Prostate gland (tissue), 2 donors: ENCODE measurements at regions not wholly inside any gene's neighbourhood (a gene's known extent, or its start where the extent isn't known, plus 50 kb on each side); places are given as distances from the start of the nearest gene placed in this dataset.

ENCODE experiments used
- DNase-seq: peaks from one replicate; pipeline ENCODE4 v3.0.0-alpha.2; 2019; ENCODE audit warnings: low spot score
- H3K27ac ChIP-seq, 2 donors: fragments of 200-600 bp; sonication (generic); 2 replicates each; pipeline ENCODE4 v1.5.1; 2017 to 2019
- H3K27me3 ChIP-seq: fragments of 200-600 bp; sonication (generic); replicated peaks from 2 replicates; pipeline ENCODE4 v1.5.1; 2019; ENCODE audit not compliant: insufficient read depth
- H3K36me3 ChIP-seq, 2 donors: fragments of 200-600 bp; sonication (generic); 1 replicate in 1 of 2; 2 replicates in 1 of 2; pipeline versions ENCODE4 v1.5.1 to v1.8.1; 2017 to 2019
- H3K4me1 ChIP-seq: fragments of 200-600 bp; sonication (generic); replicated peaks from 2 replicates; pipeline ENCODE4 v1.5.1; 2019
- H3K4me3 ChIP-seq, 2 donors: fragments of 200-600 bp; sonication (generic); 2 replicates each; pipeline ENCODE4 v1.5.1; 2017 to 2019
- H3K9me3 ChIP-seq: fragments of 200-600 bp; sonication (generic); 2 replicates; pipeline ENCODE4 v1.5.1; 2017
- POLR2A ChIP-seq: fragments of 450-650 bp; IDR thresholded peaks from one replicate; pipeline ENCODE4 v1.6.1; 2016; ENCODE audit warnings: antibody characterized with exemption, mild to moderate bottlenecking
- POLR2AphosphoS5 ChIP-seq: sonication (generic); formaldehyde crosslinking; IDR thresholded peaks from one replicate; pipeline ENCODE4 v1.6.1; 2017; ENCODE audit warnings: antibody characterized with exemption
- WGBS: methylation state at CpG from one replicate; pipeline ENCODE4 v1.1.5; 2018; 5-methylcytosine and 5-hydroxymethylcytosine counted together
- intact Hi-C: fragments of 100-400 bp; cut with DNase I; formaldehyde crosslinking; loops from one replicate; pipeline ENCODE4 v1.14.2; 2022
- TF ChIP-seq, protein P1 (sequence below), 4 experiments: fragments of 200-600 bp in 2 of 4; fragments of 450-650 bp in 2 of 4; sonication (generic) in 2 of 4; IDR thresholded peaks; 1 replicate in 3 of 4; 2 replicates in 1 of 4; pipeline ENCODE4 v1.5.1; 2016 to 2019; ENCODE audit warnings: antibody characterized with exemption in 4 of 4, mild to moderate bottlenecking in 2 of 4, moderate library complexity in 2 of 4

DNA sequence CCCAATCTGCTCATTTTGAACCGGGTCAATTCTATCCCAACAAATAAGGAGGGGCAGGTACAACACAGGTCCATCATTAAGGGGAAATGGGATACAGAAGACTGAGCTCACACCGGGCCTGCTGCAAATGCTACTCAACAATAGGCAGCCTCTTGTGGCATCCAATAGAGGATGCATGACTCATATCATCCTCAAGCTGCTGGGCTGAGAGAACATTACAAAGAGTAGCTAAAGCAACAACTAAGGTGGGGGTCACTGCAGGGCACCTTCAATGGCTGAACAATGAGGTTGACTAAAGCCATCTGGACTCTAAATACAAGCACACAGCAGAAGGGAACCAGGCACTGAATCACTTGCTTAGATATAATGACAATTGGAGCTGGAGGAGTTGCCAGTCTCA is 130.1 kb upstream of the SYN3 start:
- intact Hi-C loops: no loop called here
- 94% methylated on average over 2 of the region's 2 CpGs for WGBS
- H3K4me3 ChIP-seq: no peak overlapping the region
- H3K9me3 ChIP-seq: no peaks in the 10 kb centered on the region
- H3K36me3 ChIP-seq: no peaks in the 10 kb centered on the region
- TF ChIP-seq, protein P1, sequence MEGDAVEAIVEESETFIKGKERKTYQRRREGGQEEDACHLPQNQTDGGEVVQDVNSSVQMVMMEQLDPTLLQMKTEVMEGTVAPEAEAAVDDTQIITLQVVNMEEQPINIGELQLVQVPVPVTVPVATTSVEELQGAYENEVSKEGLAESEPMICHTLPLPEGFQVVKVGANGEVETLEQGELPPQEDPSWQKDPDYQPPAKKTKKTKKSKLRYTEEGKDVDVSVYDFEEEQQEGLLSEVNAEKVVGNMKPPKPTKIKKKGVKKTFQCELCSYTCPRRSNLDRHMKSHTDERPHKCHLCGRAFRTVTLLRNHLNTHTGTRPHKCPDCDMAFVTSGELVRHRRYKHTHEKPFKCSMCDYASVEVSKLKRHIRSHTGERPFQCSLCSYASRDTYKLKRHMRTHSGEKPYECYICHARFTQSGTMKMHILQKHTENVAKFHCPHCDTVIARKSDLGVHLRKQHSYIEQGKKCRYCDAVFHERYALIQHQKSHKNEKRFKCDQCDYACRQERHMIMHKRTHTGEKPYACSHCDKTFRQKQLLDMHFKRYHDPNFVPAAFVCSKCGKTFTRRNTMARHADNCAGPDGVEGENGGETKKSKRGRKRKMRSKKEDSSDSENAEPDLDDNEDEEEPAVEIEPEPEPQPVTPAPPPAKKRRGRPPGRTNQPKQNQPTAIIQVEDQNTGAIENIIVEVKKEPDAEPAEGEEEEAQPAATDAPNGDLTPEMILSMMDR (IDR thresholded peaks at IDR 0.05): no peak
- TF ChIP-seq POLR2AphosphoS5 (no peak), POLR2A (no peak)
- no peaks in the 10 kb centered on the region for H3K27me3 ChIP-seq
- no peaks in the 10 kb centered on the region for H3K4me1 ChIP-seq
- DNase-seq: no peak
- no peak overlapping the region for H3K27ac ChIP-seq

DNA sequence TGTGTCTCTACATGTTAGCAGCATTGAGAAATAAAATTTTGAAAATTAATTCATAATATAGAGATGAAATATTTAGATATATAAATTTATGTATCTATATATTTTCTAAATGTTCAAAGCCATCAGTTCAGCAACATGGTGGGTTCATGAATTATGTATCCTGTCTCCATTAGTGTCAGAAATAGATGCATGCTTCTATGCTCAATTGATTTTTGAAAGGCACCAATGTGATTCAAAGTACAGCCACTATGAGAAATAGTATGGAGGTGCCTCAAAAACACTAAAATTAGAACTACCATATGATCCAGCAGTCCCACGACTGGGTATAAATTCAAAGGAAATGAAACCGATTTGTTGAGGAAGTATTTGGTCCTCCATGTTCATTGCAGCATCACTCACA is 128.6 kb upstream of the SYN3 start:
- Histone ChIP-seq H3K4me1 (no peaks in the 10 kb centered on the region), H3K36me3 (no peaks in the 10 kb centered on the region), H3K27me3 (no peaks in the 10 kb centered on the region), H3K27ac (no peak overlapping the region), H3K9me3 (no peaks in the 10 kb centered on the region), H3K4me3 (no peak overlapping the region)
- no peak for TF ChIP-seq POLR2A
- no peak for TF ChIP-seq POLR2AphosphoS5
- TF ChIP-seq, protein P1 (IDR thresholded peaks at IDR 0.05): no peak
- WGBS: 76% methylated on average over 2 of the region's 2 CpGs
- intact Hi-C loops: no loop called here
- DNase-seq: no peak

GRCh38 chr22:33180356-33180755 is 122.2 kb upstream of the SYN3 start:
- TF ChIP-seq, protein P1 (IDR thresholded peaks at IDR 0.05): no peak
- no peak for TF ChIP-seq POLR2AphosphoS5
- no peak for TF ChIP-seq POLR2A
- intact Hi-C loops: no loop called here
- Histone ChIP-seq H3K4me3 (no peak overlapping the region), H3K4me1 (no peaks in the 10 kb centered on the region), H3K36me3 (no peaks in the 10 kb centered on the region), H3K27me3 (no peaks in the 10 kb centered on the region), H3K9me3 (no peaks in the 10 kb centered on the region), H3K27ac (no peak overlapping the region)
- no peak for DNase-seq
- 51% methylated on average over 4 of the region's 4 CpGs for WGBS

DNA sequence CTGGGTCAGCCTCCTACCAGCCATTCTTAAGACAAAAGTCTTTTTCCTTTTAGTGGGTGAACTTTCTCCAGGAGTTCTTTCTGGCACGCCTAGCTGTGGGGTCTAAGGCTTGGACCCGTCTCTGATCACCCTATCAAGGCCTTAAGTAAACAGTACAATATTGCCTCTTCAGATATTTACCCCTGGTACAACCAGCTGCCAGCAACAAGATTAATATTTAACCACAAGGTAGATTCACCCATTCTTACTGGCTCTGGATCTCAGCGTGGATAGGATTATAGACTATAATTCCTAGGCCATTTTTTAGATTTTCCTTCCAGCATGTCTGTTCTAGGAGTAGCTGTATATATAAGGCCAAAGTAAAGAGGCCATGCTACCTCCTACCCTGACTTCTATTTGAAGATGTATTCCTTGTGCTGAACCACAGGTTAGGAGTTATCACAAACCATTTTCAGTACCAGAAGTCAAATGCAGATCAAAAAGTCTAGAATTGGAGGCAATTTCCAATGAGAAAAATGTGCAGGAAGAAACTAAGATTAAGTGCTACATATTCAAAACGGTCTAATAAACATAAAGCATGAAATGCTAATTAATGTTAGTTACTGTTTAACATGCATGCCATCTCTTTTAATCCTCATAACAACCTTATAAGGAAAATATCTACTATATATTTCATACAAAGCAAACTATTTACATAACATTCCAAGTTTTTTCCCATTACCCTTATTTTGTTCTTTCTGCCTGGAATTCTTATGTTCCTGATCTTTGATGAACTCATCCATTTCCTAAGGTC is 110.0 kb upstream of the SYN3 start:
- TF ChIP-seq POLR2AphosphoS5 (no peak), POLR2A (no peak)
- TF ChIP-seq, protein P1 (IDR thresholded peaks at IDR 0.05): no peak
- H3K4me3 ChIP-seq: no peak overlapping the region
- no peaks in the 10 kb centered on the region for H3K9me3 ChIP-seq
- no peak for DNase-seq
- H3K27me3 ChIP-seq: no peaks in the 10 kb centered on the region
- intact Hi-C loops: no loop called here
- no peaks in the 10 kb centered on the region for H3K36me3 ChIP-seq
- WGBS: 61% methylated on average over 4 of the region's 4 CpGs
- no peaks in the 10 kb centered on the region for H3K4me1 ChIP-seq
- H3K27ac ChIP-seq: no peak overlapping the region

DNA sequence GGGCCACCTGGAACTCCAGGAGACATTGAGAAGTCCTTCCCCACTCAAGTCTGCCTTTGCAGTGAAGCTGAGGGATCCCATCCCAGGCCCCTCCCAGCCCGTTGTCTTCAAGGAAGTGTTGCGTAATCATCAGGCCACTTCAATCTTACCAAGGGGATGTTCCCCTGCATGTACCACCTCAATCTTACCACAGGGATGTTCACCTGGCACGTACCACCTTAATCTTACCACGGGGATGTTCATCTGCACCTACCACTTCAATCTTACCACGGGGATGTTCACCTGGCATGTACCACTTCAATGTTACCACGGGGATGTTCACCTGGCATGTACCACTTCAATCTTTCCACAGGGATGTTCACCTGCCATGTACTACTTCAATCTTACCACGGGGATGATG is 108.0 kb upstream of the SYN3 start:
- no peaks in the 10 kb centered on the region for H3K36me3 ChIP-seq
- 74% methylated on average over 7 of the region's 7 CpGs for WGBS
- no peak for TF ChIP-seq POLR2A
- TF ChIP-seq, protein P1 (IDR thresholded peaks at IDR 0.05): no peak
- no peaks in the 10 kb centered on the region for H3K27me3 ChIP-seq
- intact Hi-C loops: no loop called here
- no peak for DNase-seq
- no peaks in the 10 kb centered on the region for H3K9me3 ChIP-seq
- no peak overlapping the region for H3K4me3 ChIP-seq
- H3K27ac ChIP-seq: no peak overlapping the region
- H3K4me1 ChIP-seq: no peaks in the 10 kb centered on the region
